Kidney glomerular epithelial cell (primary cell): ENCODE measurements at regions not wholly inside any gene's neighbourhood (a gene's known extent, or its start where the extent isn't known, plus 50 kb on each side); places are given as distances from the start of the nearest gene placed in this dataset.
"Not testable (repeated sequence)": the region's sequence is repeated elsewhere in the genome, so short reads cannot be mapped to it uniquely, and the experiment has no call there.

ENCODE experiments used
- DNase-seq: peaks from one replicate; lab custom pipeline; 2025; lab: John Stamatoyannopoulos, UW

DNA sequence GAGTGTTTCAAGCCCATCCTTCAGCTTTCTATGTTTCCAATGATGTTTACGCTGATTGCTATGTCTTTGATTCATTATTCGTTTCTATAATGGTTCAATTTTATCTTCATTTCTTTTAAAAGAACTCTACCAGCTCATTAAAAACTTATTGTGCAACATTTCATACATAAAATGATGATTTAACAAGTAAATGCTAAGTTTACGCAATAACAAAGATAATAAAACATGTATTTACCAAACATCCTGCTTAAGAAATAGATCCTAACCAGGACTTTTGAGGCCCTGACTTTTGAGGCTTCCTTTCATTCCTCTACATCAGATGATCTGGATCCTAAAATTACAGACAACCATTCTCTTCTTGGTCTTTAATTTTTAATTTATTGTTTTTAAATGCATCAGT, 86.5 kb upstream of the DLGAP1 start:
- DNase-seq, result no peak

DNA sequence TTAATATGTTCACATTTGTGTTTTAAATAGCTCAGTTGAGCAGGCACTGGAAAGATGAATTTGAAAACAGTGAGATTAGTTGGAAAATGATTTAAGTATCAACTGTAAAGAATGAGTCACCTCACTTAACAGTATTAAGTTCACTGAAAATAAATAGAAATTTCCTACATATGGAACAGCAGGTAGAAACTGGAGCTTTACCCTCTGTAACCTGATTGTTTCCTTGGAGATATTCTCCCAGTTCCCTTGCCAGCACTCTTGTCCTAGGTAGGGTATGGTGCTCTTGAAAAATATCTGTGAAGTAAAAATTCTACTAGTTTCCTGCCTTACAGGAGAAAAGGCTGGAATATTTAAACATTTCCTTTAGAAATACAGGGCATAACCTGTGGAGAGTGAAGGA, 81.3 kb upstream of the DLGAP1 start:
- DNase-seq, result no peak

DNA sequence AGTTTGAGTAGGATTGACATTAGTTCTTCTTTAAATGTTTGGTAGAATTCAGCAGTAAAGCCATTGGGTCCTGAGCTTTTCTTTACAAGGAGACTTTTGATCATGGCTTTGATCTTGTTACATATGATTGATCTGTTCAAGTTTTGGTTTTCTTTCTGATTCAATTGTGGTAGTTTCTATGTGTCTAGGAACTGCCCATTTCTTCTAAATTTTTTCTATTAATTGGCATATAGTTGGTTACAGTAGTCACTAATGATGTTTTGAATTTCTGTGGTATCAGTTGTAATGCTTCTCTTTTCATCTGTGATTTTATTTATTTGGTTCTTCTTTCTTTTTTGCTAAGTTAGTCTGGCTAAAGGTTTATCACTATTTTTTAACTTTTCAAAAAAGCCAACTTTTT, 73.3 kb upstream of the DLGAP1 start:
- DNase-seq, result no peak

DNA sequence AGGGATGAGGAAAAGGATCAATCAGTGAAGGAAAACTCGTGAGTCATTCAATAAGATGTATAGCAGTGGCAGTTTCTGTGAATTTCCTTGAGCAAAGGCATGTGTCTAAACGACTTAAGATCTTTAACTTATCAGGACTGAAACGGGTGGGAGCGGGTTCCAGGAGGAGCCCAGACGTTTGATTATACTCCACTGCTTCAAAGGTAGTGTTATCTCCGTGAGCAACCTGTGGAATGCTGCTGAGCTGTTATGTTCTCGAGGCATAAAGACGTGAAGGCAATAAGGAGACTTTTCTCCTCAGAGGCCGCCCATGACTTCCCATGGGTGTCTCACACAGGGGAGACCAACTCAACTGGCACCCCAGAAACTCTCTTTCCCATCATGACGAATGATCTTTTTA, 72.7 kb upstream of the DLGAP1 start:
- not testable (repeated sequence) for DNase-seq

DNA sequence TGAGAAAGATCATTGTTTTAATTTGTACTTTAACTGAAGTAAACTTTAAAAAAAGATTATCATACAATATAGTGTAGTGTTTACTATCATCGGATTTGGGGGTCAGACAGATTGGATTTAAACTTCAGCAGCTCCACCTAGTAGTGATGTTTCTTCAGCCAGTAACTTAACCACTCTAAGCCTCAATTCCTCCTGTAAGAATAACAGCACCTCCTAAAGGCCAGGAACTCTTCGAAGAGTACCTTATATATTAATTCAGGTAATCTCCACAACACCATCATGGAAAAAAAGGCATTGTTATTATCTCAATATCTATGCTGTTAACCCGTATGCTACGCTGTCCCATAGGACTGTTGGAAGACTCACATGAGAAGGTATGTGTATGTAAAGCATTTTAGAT, 69.0 kb upstream of the DLGAP1 start:
- no peak for DNase-seq

DNA sequence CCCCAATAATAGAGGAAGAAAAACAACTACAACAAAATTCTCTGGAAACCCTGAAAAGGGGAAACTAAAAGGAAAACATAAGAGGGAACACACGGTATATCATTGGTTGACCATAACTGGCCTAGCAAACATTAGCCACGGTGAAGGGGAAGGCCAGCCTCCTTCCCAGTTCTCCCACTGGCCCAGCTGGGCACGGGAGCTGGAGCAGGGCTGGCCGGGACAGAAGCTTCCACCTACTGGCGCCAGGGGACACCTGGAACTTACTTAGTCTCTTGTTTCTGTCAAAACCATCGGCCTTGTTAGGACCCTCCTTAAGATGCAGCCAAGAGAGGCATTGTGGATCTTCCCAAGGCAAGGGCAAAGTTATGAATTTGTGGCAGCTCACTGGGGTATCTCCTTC, 56.1 kb upstream of the DLGAP1 start:
- no peak for DNase-seq

DNA sequence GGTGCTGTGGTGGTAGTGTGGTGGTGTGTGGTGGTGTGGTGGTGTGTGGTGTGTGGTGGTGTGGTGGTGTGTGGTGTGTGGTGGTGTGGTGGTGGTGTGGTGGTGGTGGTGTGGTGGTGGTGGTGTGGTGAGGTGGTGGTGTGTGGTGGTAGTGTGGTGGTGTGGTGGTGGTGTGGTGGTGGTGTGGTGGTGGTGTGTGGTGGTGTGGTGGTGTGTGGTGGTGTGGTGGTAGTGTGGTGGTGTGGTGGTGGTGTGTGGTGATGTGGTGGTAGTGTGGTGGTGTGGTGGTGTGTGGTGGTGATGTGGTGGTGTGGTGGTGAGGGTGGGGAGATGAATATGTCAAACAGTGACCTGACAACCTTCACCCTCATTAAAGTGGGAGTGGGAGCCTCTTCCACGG, 55.6 kb upstream of the DLGAP1 start:
- DNase-seq, result no peak

DNA sequence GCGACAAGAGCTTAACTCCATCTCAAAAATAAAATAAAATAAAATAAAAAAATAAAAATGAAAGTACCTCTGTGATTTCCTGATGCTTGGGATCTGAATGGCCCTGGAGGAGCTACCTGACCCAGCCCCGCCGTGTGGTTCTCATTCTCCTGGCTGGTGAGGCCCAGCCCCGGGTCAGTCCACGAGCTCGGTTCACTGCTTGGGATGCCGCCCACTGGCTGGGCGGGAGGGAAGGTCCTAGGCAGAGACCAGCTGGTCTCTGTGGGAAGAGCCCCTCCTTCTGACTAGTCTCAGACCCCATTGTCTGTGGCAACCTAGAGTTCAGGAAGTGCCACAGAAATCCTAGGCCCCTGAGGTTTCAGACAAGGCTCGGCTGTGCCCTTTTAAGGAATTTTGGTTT, 55.1 kb upstream of the DLGAP1 start:
- no peak for DNase-seq
